ENCODE measurements at regions not wholly inside any gene's neighbourhood (a gene's known extent, or its start where the extent isn't known, plus 50 kb on each side); places are given as distances from the start of the nearest gene placed in this dataset.
"Not testable (repeated sequence)": the region's sequence is repeated elsewhere in the genome, so short reads cannot be mapped to it uniquely, and the experiment has no call there.

- ATAC-seq (ENCODE audit: insufficient read depth, low FRiP score) = no peak
- H3K36me3 ChIP-seq (ENCODE audit: control insufficient read depth in 4 of 4, insufficient read depth in 4 of 4, low read length in 4 of 4) = no peaks in the 10 kb centered on the region
- no peak for DNase-seq
Observed at GRCh38 chr5:125070961-125071360, 324.5 kb upstream of the ZNF608 start.

DNA sequence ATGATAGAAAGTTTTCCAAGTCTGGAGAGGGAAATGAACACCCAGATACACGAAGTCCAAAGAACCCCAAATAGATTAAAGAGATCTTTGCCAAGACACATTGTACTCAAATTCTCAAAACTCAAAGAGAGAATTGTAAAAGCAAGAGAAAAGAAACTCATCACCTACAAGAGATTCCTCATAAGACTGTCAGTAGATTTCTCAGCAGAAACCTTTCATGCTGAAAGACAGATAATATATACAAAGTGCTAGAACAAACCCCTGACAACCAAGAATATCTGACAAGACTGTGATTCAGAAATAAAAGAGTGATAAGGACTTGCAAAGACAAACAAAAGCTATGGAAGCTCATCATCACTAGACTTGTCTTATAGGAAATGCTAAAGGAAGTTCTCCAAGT, 326.7 kb upstream of the ZNF608 start:
- DNase-seq (no peak), ATAC-seq (ENCODE audit: insufficient read depth, low FRiP score) (no peak)
- Histone ChIP-seq H3K9ac (ENCODE audit: insufficient read depth in 1 of 2, low read length in 2 of 2) (no peak overlapping the region), H3K4me1 (ENCODE audit: control insufficient read depth in 5 of 5, insufficient read depth in 5 of 5, low read length in 5 of 5) (no peaks in the 10 kb centered on the region), H3K27ac (ENCODE audit: low read depth in 1 of 2, low read length in 1 of 2) (no peak overlapping the region), H3K4me3 (no peak overlapping the region), H3K36me3 (ENCODE audit: control insufficient read depth in 4 of 4, insufficient read depth in 4 of 4, low read length in 4 of 4) (no peaks in the 10 kb centered on the region), H3K9me3 (ENCODE audit: control insufficient read depth in 4 of 4, insufficient read depth in 3 of 4, low read length in 3 of 4) (peaks cover 0 to 7% (median 3%) of the 10 kb centered on the region in 4 donors), H3K27me3 (ENCODE audit: control insufficient read depth in 3 of 3, insufficient read depth in 3 of 3, low read length in 2 of 3) (no peaks in the 10 kb centered on the region)
- 69 to 92% methylated on average over 1 of the region's 1 CpG for WGBS, 2 donors
- TF ChIP-seq CTCF (IDR thresholded peaks at IDR 0.05; ENCODE audit: control extremely low read depth, extremely low read depth) = no peak

More at GRCh38 chr5:125070961-125071360, 324.5 kb upstream of the ZNF608 start:
- no peak overlapping the region for H3K27ac ChIP-seq (ENCODE audit: low read depth in 1 of 2, low read length in 1 of 2)
- H3K4me1 ChIP-seq (ENCODE audit: control insufficient read depth in 5 of 5, insufficient read depth in 5 of 5, low read length in 5 of 5) = peaks cover 0 to 6% (median 0%) of the 10 kb centered on the region in 5 donors
- WGBS, 2 donors = 91 to 94% methylated on average over 3 of the region's 3 CpGs
- H3K4me3 ChIP-seq = no peak overlapping the region
- peaks cover 0 to 3% (median 1%) of the 10 kb centered on the region in 4 donors for H3K9me3 ChIP-seq (ENCODE audit: control insufficient read depth in 4 of 4, insufficient read depth in 3 of 4, low read length in 3 of 4)
- no peaks in the 10 kb centered on the region for H3K27me3 ChIP-seq (ENCODE audit: control insufficient read depth in 3 of 3, insufficient read depth in 3 of 3, low read length in 2 of 3)
- TF ChIP-seq CTCF (IDR thresholded peaks at IDR 0.05; ENCODE audit: control extremely low read depth, extremely low read depth) = no peak
- H3K9ac ChIP-seq (ENCODE audit: insufficient read depth in 1 of 2, low read length in 2 of 2) = no peak overlapping the region

GRCh38 chr5:125075567-125075966, 329.1 kb upstream of the ZNF608 start:
- ATAC-seq (ENCODE audit: insufficient read depth, low FRiP score) = no peak
- no peak for DNase-seq
- no peak for TF ChIP-seq CTCF (IDR thresholded peaks at IDR 0.05; ENCODE audit: control extremely low read depth, extremely low read depth)
- no peaks in the 10 kb centered on the region for H3K27me3 ChIP-seq (ENCODE audit: control insufficient read depth in 3 of 3, insufficient read depth in 3 of 3, low read length in 2 of 3)
- no peaks in the 10 kb centered on the region for H3K36me3 ChIP-seq (ENCODE audit: control insufficient read depth in 4 of 4, insufficient read depth in 4 of 4, low read length in 4 of 4)
- H3K9me3 ChIP-seq (ENCODE audit: control insufficient read depth in 4 of 4, insufficient read depth in 3 of 4, low read length in 3 of 4) = peaks cover 0 to 7% (median 3%) of the 10 kb centered on the region in 4 donors
- H3K9ac ChIP-seq (ENCODE audit: insufficient read depth in 1 of 2, low read length in 2 of 2) = no peak overlapping the region
- H3K4me3 ChIP-seq = no peak overlapping the region
- 79 to 90% methylated on average over 2 of the region's 2 CpGs for WGBS, 2 donors
- no peak overlapping the region for H3K27ac ChIP-seq (ENCODE audit: low read depth in 1 of 2, low read length in 1 of 2)
- no peaks in the 10 kb centered on the region for H3K4me1 ChIP-seq (ENCODE audit: control insufficient read depth in 5 of 5, insufficient read depth in 5 of 5, low read length in 5 of 5)

DNA sequence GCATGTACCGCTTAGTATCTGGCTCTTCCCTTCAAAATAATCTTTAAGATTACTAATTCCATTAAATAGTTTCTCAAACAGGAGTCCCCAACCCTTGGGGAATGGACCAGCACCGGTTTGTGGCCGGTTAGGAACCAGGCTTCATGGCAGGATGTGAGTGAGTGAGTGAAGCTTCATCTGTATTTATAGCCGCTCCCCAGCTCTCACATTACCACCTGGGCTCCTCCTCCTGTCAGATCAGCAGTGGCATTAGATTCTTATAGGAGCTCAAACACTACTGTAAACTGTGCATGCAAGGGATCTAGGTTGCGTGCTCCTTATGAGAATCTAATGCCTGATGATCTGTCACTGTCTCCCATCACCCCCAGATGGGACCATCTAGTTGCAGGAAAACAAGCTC, 332.6 kb upstream of the ZNF608 start:
- H3K36me3 ChIP-seq (ENCODE audit: control insufficient read depth in 4 of 4, insufficient read depth in 4 of 4, low read length in 4 of 4); ATAC-seq (ENCODE audit: insufficient read depth, low FRiP score); H3K4me3 ChIP-seq; H3K9ac ChIP-seq (ENCODE audit: insufficient read depth in 1 of 2, low read length in 2 of 2); H3K9me3 ChIP-seq (ENCODE audit: control insufficient read depth in 4 of 4, insufficient read depth in 3 of 4, low read length in 3 of 4); H3K4me1 ChIP-seq (ENCODE audit: control insufficient read depth in 5 of 5, insufficient read depth in 5 of 5, low read length in 5 of 5); H3K27ac ChIP-seq (ENCODE audit: low read depth in 1 of 2, low read length in 1 of 2); H3K27me3 ChIP-seq (ENCODE audit: control insufficient read depth in 3 of 3, insufficient read depth in 3 of 3, low read length in 2 of 3); DNase-seq: not testable (repeated sequence)
- 98 to 99% methylated on average over 5 of the region's 5 CpGs for WGBS, 2 donors

Data from lung (tissue), 11 donors.